H1 (cell line): ENCODE measurements at regions not wholly inside any gene's neighbourhood (a gene's known extent, or its start where the extent isn't known, plus 50 kb on each side); places are given as distances from the start of the nearest gene placed in this dataset.

Source experiments
- CTCF ChIA-PET: fragments of 300-600 bp; sonication (Branson Sonifier 250); formaldehyde crosslinking; loops from one replicate; lab custom pipeline; 2021; ENCODE audit not compliant: partially characterized antibody; lab: Charles Lee
- POLR2A ChIA-PET: fragments of 300-600 bp; sonication (Branson Sonifier 250); formaldehyde crosslinking; loops from one replicate; lab custom pipeline; 2021; ENCODE audit warnings: inconsistent platforms; ENCODE audit not compliant: partially characterized antibody; lab: Charles Lee
- DNase-seq, 2 experiments: peaks; one replicate each; pipeline versions ENCODE4 v3.0.0 to v3.0.0-alpha.2; 2010 to 2022; ENCODE audit warnings: low spot score in 2 of 2, low read depth in 1 of 2, mixed read lengths in 1 of 2
- FAIRE-seq: peaks from 2 replicates; lab custom pipeline; 2011; peaks lifted over from hg19 to GRCh38; lab: Jason Lieb, UNC
- H2AFZ ChIP-seq: 2 replicates; pipeline ENCODE4 v1.8.1; 2012; ENCODE audit warnings: low read length, inconsistent platforms
- H2AK5ac ChIP-seq: 2 replicates; pipeline ENCODE4 v1.6.1; 2013; ENCODE audit warnings: low read depth, low read length
- H2BK120ac ChIP-seq: replicated peaks from 2 replicates; pipeline ENCODE3; 2013; ENCODE audit warnings: low read depth, low read length, inconsistent platforms
- H2BK12ac ChIP-seq: 2 replicates; pipeline ENCODE4 v1.6.1; 2013; ENCODE audit warnings: low read depth, low read length
- H2BK15ac ChIP-seq: 2 replicates; pipeline ENCODE4 v1.6.1; 2013; ENCODE audit warnings: low read length
- H2BK20ac ChIP-seq: 2 replicates; pipeline ENCODE4 v1.6.1; 2013; ENCODE audit warnings: low read length
- H2BK5ac ChIP-seq: 2 replicates; pipeline ENCODE4 v1.6.1; 2013; ENCODE audit warnings: low read depth, low read length
- H3K14ac ChIP-seq: 2 replicates; pipeline ENCODE4 v1.6.1; 2013; ENCODE audit warnings: inconsistent platforms; ENCODE audit not compliant: insufficient read length
- H3K18ac ChIP-seq: 2 replicates; pipeline ENCODE4 v1.6.1; 2013; ENCODE audit warnings: low read length; ENCODE audit errors: extremely low read depth
- H3K23ac ChIP-seq: 2 replicates; pipeline ENCODE4 v1.6.1; 2013; ENCODE audit warnings: inconsistent platforms; ENCODE audit not compliant: insufficient read length
- H3K23me2 ChIP-seq: 2 replicates; pipeline ENCODE4 v1.6.1; 2013; ENCODE audit warnings: low read depth, low read length
- H3K27ac ChIP-seq: 2 replicates; pipeline ENCODE4 v1.6.1; 2011; ENCODE audit warnings: low read depth, low read length, inconsistent platforms
- H3K27me3 ChIP-seq, 4 experiments: replicated peaks in 1 of 4; 1 replicate in 1 of 4; 2 replicates in 3 of 4; pipeline versions ENCODE4 v1.6.1 to v1.8.1; 2011 to 2013; ENCODE audit warnings: low read length in 3 of 4, mild to moderate bottlenecking in 3 of 4, inconsistent platforms in 2 of 4, mixed read lengths in 2 of 4, moderate library complexity in 1 of 4; ENCODE audit not compliant: control insufficient read depth in 3 of 4, insufficient read depth in 3 of 4; ENCODE audit errors: extremely low read depth in 1 of 4
- H3K36me3 ChIP-seq, 4 experiments: 2 replicates each; pipeline versions ENCODE4 v1.6.1 to v1.8.1; 2011 to 2013; ENCODE audit warnings: mild to moderate bottlenecking in 4 of 4, low read length in 3 of 4, moderate library complexity in 2 of 4, control low read depth in 1 of 4, inconsistent platforms in 1 of 4; ENCODE audit not compliant: insufficient read depth in 4 of 4, control insufficient read depth in 2 of 4
- H3K4ac ChIP-seq: replicated peaks from 2 replicates; pipeline ENCODE3; 2013; ENCODE audit warnings: low read length, low read depth, mixed read lengths, inconsistent platforms; ENCODE audit not compliant: insufficient read length
- H3K4me1 ChIP-seq, 4 experiments: replicated peaks in 1 of 4; 1 replicate in 1 of 4; 2 replicates in 3 of 4; pipeline versions ENCODE4 v1.6.1 to v1.8.1; 2011 to 2013; ENCODE audit warnings: low read length in 3 of 4, inconsistent platforms in 2 of 4, mixed read lengths in 1 of 4; ENCODE audit not compliant: insufficient read depth in 4 of 4, control insufficient read depth in 3 of 4
- H3K4me2 ChIP-seq, 2 experiments: 2 replicates each; pipeline versions ENCODE4 v1.6.1 to v1.8.1; 2011 to 2013; ENCODE audit warnings: low read depth in 2 of 2, low read length in 2 of 2, control low read depth in 1 of 2, inconsistent platforms in 1 of 2, mild to moderate bottlenecking in 1 of 2; ENCODE audit not compliant: insufficient read depth in 1 of 2
- H3K4me3 ChIP-seq, 4 experiments: fragments of 200-600, 300-600 bp in 1 of 4; sonication (generic), shearing (Covaris generic), sonication (Bioruptor Twin) in 1 of 4; 2 replicates each; pipeline versions ENCODE4 v1.5.1 to v1.8.1; 2011 to 2016; ENCODE audit warnings: low read length in 4 of 4, low read depth in 3 of 4, control low read depth in 2 of 4, inconsistent platforms in 2 of 4, mild to moderate bottlenecking in 2 of 4, mixed read lengths in 1 of 4, moderate library complexity in 1 of 4; ENCODE audit not compliant: insufficient read depth in 2 of 4; ENCODE audit errors: extremely low read depth in 1 of 4
- H3K56ac ChIP-seq: replicated peaks from 2 replicates; pipeline ENCODE3; 2013; ENCODE audit warnings: low read depth, mild to moderate bottlenecking, mixed read lengths, low read length, inconsistent platforms; ENCODE audit not compliant: insufficient read length
- H3K79me1 ChIP-seq: 2 replicates; pipeline ENCODE4 v1.6.1; 2013; ENCODE audit warnings: low read depth, low read length, control low read depth
- H3K79me2 ChIP-seq, 2 experiments: 2 replicates each; pipeline versions ENCODE4 v1.6.1 to v1.8.1; 2012 to 2013; ENCODE audit warnings: low read length in 2 of 2, mild to moderate bottlenecking in 2 of 2, inconsistent platforms in 1 of 2; ENCODE audit not compliant: insufficient read depth in 2 of 2, control insufficient read depth in 1 of 2
- H3K9ac ChIP-seq, 4 experiments: replicated peaks in 1 of 4; 1 replicate in 1 of 4; 2 replicates in 3 of 4; pipeline versions ENCODE4 v1.6.1 to v1.8.1; 2011 to 2013; ENCODE audit warnings: low read depth in 3 of 4, low read length in 3 of 4, control low read depth in 2 of 4, mild to moderate bottlenecking in 2 of 4, moderate library complexity in 2 of 4, inconsistent platforms in 1 of 4; ENCODE audit errors: extremely low read depth in 1 of 4
- H3K9me3 ChIP-seq, 2 experiments: 2 replicates each; pipeline versions ENCODE4 v1.6.1 to v1.8.1; 2012 to 2013; ENCODE audit warnings: mild to moderate bottlenecking in 2 of 2, moderate library complexity in 2 of 2, control low read depth in 1 of 2, inconsistent platforms in 1 of 2, low read depth in 1 of 2, low read length in 1 of 2, mixed read lengths in 1 of 2; ENCODE audit not compliant: insufficient read depth in 2 of 2
- H4K20me1 ChIP-seq, 2 experiments: replicated peaks in 1 of 2; 2 replicates each; pipeline versions ENCODE3 to v1.8.1; 2011 to 2013; ENCODE audit warnings: inconsistent platforms in 2 of 2, low read length in 2 of 2, mild to moderate bottlenecking in 1 of 2; ENCODE audit not compliant: insufficient read depth in 2 of 2, control insufficient read depth in 1 of 2
- H4K5ac ChIP-seq: 2 replicates; pipeline ENCODE4 v1.6.1; 2013; ENCODE audit warnings: low read length, low read depth, mixed read lengths, inconsistent platforms; ENCODE audit not compliant: insufficient read length
- H4K8ac ChIP-seq: 2 replicates; pipeline ENCODE4 v1.8.0; 2013; ENCODE audit warnings: mild to moderate bottlenecking, moderate library complexity, low read length, inconsistent platforms; ENCODE audit not compliant: insufficient read depth; ENCODE audit errors: extremely low read depth
- H4K91ac ChIP-seq: replicated peaks from 2 replicates; pipeline ENCODE3; 2013; ENCODE audit warnings: low read length, mixed read lengths, inconsistent platforms; ENCODE audit not compliant: insufficient read length
- CTBP2 ChIP-seq: IDR thresholded peaks from 2 replicates; pipeline ENCODE4 v1.7.0; 2011; ENCODE audit warnings: borderline replicate concordance, mild to moderate bottlenecking, moderate library complexity, mixed read lengths, low read length; ENCODE audit not compliant: insufficient read depth, insufficient read length
- JUND ChIP-seq: IDR thresholded peaks from 2 replicates; pipeline ENCODE4 v1.6.1; 2011; ENCODE audit warnings: mild to moderate bottlenecking, improper control_type of control experiment, low read length
- WGBS, 2 experiments: shearing (Covaris generic) in 1 of 2; methylation state at CpG; one replicate each; pipeline versions ENCODE4 v1.1.6 to v1.1.7; 2013 to 2015; ENCODE audit warnings: low lambda C conversion rate in 2 of 2, mixed read lengths in 2 of 2, inconsistent platforms in 1 of 2, low coverage in 1 of 2, missing lambda C conversion rate in 1 of 2; ENCODE audit not compliant: insufficient replicate concordance in 2 of 2, insufficient coverage in 1 of 2, insufficient read length in 1 of 2; ENCODE audit errors: extremely low coverage in 1 of 2, missing lambda C conversion rate in 1 of 2; 5-methylcytosine and 5-hydroxymethylcytosine counted together

DNA sequence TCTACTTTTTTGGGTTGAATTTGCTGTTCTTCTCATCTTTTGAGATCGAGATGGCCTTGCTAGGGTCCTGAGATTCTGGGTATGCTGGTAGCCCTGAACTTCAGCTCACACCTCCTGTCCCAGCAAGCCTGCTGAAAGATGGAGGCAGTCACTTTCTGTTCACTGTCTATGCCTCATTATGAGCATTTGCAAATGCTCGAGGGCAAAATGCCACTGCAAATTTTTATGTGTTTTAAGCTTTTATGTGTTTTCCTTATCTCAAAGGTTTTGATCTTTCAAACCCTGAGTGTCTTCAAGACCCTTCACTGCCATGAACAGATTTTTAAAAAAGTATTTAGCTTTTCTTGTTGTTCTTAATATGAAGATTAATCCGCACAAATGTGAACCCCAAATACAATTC is 766.7 kb upstream of the HS6ST1 start:
- Histone ChIP-seq H3K9ac (no peak overlapping the region), H3K18ac (no peak overlapping the region), H3K27me3 (no peaks in the 10 kb centered on the region), H3K9me3 (no peaks in the 10 kb centered on the region), H2BK15ac (no peak overlapping the region), H3K79me2 (no peaks in the 10 kb centered on the region), H3K27ac (no peak overlapping the region), H3K4me1 (no peaks in the 10 kb centered on the region), H4K91ac (no peak overlapping the region), H3K4me3 (no peak overlapping the region), H2BK20ac (no peak overlapping the region), H4K5ac (no peak overlapping the region), H3K4me2 (no peak overlapping the region), H4K8ac (no peak overlapping the region), H2AK5ac (no peak overlapping the region), H3K23ac (no peak overlapping the region), H3K4ac (no peak overlapping the region), H2BK5ac (no peak overlapping the region), H2AFZ (no peak overlapping the region), H2BK12ac (no peak overlapping the region), H3K36me3 (no peaks in the 10 kb centered on the region), H3K56ac (no peak overlapping the region), H3K14ac (no peak overlapping the region), H3K23me2 (no peaks in the 10 kb centered on the region), H3K79me1 (no peaks in the 10 kb centered on the region), H2BK120ac (no peak overlapping the region), H4K20me1 (no peaks in the 10 kb centered on the region)
- ChIA-PET POLR2A (no interaction called here), CTCF (no interaction called here)
- no peak for DNase-seq
- 96% methylated on average over 3 of the region's 3 CpGs; no CpG with 5 or more reads in 1 of the 2 experiments for WGBS, 2 experiments
- FAIRE-seq = no peak
- TF ChIP-seq JUND (no peak), CTBP2 (no peak)
